SIG-M5 (cell line): ENCODE measurements at regions not wholly inside any gene's neighbourhood (a gene's known extent, or its start where the extent isn't known, plus 50 kb on each side); places are given as distances from the start of the nearest gene placed in this dataset.

Experiments used
- DNase-seq: peaks from one replicate; lab custom pipeline; 2025; lab: John Stamatoyannopoulos, UW

DNA sequence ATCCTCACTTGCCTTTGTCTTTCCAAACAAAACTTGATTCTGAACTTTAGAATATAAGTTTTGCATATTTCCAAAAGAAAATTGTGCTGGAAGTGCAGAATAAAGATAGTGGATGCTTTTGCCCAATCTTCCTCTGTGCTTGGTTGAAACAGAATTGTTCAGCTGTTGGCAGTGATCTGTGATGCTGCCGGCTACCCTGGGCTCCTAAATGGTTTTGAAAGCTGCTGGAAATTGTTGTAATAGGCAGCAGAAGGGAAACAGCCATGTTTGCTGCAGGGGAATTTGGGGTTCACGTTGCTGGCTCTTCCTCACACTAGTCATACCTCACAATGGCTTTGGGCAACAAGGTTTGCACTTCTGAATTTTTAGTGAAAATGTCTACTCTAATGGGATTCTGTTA is 398.0 kb downstream of the RAPGEF2 start:
- DNase-seq: no peak

DNA sequence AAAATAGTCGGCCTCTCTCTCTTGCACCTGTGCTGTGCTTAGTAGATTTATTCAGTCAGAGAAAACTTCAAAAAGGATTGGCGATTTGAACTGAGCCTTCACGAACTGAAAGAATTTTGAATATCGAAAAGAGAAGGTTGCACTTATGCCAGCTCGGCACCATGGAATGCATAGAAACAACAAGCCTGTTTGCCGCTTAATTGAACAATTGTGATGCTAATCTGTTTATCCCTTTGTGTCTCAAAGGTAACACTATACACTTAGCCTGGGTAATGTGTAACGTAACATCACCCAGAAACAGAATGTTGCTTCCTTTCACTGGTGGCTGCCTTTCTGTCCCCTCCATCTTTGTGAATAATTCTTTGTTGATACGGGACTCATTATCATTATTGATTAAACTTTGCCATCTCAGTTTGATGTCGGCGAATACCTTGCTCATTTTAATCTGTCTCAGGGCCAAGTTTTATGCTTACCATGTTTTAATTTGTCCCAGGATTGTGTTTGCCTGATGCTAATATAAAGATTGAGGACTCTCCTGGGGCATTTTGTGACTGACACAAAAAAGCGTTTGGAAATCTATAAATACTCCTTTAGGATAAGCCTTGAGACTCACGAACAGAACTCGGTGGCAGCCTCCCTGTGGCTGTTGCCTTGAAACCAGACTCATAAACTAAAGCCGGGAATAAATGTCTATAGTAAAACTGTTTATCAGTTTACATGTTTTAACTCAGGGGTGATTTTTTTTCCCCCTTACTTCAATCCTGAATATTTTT is 400.5 kb downstream of the RAPGEF2 start:
- no peak for DNase-seq

DNA sequence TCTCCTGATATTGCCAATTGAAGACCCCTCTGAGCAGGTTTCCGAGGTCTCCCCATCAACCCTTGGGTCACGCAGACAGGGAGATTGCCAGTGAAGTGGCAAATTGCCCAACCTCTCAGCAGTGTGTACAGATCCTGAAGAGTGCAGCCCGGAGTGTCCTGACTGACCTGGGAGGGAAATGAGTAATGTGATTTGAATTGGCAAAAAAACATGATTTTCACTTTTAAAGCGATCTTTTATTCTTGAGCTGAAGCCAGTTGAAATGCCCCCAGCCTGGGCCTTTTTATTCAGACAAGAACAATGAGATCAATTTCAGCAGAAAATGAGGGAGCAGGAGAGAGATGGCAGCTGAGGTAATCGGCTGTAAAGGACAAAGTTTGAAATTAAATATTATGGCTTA is 401.8 kb downstream of the RAPGEF2 start:
- no peak for DNase-seq

DNA sequence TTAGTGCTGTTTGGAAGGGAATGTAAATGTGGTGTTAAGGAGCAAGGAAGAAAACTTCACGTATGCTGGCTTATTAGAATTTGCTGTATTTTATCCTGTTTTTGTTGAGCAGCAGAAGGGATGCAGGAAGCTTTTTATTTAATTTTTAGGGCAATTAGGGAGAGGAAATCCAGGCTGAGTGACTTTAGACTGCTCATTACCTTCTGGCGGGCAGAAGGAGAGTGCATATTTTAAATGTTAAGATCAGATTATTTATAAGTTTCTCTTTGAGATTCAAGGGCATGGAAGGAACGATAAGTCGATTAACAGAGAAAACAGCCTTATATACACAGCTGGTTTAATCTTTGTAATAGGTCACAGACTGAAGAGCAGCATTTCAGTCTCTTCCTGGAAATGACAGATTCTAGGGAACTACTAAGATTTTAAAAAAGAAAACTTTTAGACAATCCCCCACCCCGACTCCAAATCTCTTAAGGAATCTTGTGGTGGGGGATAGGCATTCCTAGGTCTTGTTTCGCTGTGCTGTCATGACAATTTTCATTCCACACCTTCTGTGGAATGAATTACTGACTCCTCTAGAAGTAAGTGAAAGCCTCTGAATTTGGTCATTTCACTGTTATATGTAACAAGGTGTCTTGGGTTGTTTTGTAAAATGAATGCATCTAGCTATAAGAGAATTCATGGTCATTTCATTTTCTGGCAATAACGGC is 402.5 kb downstream of the RAPGEF2 start:
- no peak for DNase-seq

DNA sequence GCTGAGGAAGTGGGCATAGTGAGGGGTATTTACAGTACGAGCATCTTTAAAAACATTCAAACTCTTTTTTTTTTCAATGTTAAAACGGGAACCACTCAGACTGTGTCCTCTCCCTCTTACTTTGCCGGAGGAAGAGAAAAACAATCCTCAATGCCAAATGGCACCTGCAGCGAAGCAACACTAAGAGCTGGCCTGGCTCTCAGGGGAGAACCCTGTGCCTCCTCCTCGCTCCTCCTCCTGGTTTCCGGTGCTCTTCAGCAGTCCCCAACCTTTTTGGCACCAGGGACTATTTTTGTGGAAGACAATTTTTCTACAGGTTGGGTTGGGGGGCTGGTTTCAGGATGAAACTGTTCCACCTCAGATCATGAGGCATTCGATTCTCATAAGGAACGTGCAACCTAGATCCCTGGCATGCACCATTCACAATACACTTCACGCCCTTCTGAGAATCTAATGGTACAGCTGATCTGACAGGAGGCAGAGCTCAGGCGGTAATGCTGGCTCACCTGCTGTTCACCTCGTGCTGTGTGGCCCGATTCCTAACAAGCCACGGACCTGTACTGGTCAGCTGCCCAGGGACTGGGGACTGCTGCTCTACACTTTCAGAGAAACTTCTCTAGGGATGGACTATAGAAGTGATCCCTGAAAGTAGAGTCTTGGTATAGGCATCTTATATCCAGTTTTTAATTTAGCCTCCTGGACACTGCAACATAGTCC is 404.1 kb downstream of the RAPGEF2 start:
- no peak for DNase-seq

DNA sequence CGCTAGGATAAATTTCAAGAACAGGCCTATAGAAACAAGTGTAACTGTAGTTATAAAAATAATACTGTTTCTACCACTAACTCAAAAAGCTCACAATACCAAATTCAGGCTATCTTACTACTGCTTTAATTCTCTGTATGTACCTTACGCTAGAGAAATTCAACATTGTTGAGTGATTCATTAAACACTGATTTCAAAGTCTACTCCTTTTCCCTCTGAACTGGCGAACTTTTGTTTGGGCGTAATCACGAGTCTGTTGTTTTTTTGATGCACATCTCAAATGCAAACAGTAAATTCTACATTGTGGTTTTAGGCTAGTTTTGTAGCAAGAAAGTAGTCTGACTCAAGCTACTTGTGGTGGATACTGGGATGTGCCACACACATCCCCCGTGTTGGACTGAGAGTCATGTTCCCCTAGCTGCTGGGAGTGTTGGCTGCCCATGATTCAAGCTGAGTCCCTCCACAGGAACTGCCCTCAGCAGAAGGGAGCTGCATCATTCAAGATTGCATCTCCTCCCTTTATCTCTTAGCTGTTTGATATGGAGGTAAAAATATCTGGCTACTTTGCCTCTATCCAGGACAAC is 406.1 kb downstream of the RAPGEF2 start:
- DNase-seq: no peak

DNA sequence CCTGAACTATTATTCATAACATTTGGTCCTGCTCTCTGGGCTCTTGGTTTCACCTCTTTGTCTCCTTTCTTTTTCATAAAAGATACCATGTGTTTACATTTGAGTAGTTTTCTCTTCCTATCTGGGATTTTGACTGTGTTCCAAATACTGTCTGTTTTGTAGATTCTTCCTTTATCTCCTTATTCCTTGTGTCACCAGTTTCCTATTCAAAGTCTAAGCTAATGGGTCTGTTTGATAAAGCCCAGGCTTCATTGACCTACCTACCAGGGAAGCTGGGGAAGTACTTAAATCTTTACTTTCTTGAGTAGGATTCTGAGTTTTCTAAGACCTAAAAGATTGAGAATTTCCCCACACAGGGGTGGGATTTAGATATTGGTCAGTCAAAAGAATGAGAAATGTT is 409.5 kb downstream of the RAPGEF2 start:
- DNase-seq: no peak

DNA sequence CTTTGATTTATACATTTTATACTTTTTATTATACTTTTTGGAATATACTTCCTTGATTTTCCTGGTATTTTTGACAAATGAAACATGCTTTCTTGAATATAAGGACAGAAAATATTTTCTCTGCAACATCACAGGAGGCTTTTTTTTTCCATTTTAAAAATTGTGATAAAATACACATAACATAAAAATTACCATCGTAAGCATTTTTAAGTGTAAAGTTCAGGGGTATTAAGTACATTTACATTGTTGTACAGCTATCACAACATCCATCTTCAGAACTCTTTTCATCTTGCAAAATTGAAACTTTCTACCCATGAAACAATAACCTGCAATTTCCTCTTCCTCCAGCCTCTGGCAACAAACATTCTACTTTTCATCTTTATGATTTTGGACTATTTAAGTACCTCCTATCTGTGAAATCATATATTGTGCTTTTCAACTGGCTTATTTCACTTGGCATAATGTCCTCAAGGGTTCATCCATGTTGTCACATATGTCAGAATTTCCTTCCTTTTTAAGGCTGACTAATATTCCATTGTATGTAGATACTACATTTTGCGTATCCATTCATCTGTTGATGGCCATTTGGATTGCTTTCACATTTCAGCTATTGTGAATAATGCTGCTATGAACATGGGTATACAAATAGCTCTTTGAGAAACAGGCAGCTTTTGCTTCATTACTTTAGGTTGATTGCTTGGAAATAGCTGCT is 412.6 kb downstream of the RAPGEF2 start:
- DNase-seq: no peak

DNA sequence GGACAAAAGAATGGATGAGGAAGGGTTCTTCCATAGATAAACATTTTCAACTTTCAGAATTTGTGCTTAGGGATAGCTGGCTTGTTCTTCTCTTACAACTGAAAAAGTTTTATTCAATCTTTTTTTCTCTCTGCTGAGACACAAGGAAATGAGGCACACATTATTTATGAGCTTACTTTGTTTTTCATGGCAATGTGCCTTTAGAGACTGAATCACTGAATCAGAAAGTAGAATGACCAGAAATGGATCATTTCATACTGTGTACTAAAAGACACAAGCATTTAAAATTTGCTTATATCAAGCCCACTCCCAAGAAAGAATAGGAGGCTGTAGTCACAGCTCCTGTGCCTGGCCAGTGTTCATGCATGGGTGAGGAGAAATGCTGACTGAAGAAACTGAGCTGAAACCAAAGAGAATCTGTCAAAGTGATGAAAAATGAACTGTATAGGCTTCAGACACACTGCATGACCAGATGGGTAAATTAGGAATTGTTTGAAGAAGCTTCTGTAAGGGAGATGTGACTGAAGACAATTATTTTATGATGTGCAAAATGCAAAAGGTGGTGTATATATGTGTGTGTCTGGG is 413.8 kb downstream of the RAPGEF2 start:
- DNase-seq: no peak

DNA sequence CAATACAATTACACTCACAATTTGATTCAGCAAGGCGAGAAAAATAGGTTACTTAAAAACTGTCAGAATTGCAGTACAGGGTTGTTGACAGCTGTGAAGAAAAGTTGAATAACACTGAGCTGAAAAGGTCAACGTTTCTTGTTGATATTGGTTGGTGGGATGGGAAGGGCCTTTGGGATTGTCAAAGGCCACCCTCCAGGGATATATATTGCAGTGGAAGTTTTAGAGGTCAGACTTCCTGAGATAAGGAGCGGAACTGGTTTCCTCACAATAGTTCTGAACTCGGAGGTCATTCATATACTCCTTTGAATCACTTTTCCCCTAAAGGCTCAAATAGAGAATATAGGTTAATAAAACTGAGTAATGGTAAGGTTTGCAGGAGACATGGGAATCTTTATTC is 417.2 kb downstream of the RAPGEF2 start:
- DNase-seq: no peak

DNA sequence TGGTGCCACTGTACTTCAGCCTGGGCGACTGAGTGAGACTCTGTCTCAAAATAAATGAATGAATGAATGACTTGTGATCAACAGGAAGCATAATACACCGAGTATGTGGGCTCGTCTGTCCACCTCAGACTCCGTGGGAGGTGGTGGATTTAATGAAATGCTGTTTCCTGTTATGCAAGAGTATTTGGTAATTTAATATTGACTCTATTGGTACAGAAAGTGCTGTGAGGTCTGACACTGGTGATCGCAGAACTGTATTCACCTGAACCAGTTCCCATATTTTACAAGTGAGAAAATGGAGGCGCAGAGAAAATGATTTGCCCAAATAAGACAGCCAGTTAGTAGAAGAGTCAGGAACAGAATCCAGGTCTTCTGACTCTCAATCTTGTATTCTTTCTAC is 423.3 kb downstream of the RAPGEF2 start:
- no peak for DNase-seq

DNA sequence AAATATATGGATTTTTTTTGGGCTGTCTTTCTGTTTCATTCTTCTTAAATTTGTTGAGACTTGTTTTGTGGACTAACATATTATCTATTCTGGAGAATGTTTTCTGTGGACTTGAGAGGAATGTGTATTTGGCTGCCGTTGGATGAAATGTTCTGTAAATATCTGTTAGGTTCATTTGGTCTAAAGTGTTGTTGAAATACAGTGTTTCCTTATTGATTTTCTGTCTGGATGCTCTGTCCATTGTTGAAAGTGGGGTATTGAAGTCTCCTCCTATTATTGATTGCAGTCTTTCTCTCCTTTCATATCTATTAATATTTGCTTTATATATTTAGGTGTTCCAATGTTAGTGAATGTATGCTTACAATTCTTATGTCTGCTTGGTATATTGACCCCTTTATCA is 431.8 kb downstream of the RAPGEF2 start:
- DNase-seq: no peak

DNA sequence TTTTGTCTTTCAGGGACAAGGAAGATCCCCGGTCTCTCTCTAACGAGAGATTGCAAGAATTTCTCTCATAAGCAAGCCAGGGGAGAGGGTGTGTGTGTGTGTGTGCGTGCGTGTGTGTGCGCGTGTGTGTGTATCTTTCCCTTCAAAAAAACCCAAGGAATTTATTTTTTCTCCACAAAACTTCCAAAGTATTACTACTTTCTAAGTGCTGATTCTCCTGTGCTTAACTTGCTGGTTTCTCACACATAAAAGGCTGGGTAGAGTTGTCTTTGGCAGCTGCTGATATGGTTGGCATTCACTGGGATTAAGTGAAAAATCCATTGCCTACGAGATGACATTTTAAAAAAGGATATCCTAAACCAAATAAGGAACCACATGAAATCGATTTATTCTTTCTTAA is 435.7 kb downstream of the RAPGEF2 start:
- no peak for DNase-seq

DNA sequence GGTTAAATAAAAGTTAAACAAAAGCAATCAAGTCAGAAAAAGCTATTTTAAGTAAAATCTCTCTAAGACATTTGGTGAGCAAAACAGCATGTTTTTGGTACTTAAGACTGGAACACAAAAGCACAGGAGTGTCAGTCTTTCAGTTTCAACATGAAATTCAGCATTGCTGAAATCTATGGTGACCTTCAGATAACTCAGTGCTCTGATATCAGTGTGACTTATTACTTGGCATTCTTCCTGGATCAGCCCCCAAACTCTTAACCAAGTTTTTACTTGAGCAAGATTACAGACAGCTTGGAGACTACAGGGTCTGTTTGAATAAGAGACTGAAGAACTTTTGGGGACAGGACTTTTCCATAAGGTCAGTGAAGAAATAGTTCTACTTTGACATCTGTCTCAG is 437.2 kb downstream of the RAPGEF2 start:
- no peak for DNase-seq

DNA sequence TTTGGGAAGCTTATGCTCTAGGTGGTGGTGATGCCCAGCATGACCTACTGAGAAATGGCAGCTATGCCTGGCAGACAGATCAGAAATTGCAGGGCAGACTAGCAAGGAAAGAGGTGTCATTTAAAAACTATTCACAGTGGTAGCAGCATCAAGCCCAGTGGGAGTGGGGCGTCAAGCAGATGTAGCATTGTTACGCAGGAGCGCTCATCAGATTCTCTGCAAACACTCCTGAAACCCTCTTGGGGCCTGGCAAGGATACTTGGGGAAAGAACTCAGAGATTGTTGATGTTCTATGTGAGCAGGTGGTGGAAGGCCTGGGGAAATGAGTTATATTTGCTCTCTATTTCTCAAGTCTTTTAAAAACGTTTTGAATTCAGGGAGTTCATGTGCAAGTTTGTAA is 437.6 kb downstream of the RAPGEF2 start:
- DNase-seq: no peak

DNA sequence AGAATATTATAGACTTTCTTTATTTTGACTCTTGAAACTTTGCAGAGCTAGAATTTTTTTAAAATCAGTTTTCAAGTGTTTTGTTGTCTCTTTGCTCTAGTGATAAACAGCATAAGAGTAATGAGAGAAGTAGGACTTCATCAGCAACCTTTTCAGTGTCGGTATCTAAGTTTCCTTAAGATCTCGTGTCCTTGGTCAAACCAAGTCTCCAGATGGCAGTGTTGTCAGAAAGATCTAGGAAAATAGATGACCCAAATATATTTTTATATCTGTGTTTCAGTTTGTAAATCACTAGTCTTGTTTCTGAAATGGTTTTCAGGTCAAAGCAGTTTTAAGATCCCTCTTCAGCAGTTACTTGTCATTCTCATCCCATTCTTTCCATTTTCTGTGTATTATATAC is 438.3 kb downstream of the RAPGEF2 start:
- DNase-seq: no peak

DNA sequence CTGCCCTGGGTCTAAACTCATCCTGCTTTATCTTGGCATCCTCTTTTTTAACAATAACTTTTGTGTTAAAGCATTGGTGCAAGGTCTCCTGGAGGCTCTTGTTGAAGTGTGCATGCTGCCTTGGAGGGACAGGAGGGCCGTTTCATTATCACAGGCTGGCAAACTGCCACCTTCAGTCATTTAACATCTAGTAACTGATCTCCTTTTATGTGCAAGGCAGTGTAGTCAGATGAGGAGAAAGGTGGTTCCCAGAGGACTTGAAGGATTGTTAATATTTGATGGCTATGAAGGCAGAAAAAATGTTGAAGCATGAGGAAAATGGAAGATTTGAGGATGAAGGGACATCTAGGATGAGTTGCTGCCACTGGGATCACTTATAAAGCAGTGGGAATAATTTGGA is 439.4 kb downstream of the RAPGEF2 start:
- DNase-seq: no peak

DNA sequence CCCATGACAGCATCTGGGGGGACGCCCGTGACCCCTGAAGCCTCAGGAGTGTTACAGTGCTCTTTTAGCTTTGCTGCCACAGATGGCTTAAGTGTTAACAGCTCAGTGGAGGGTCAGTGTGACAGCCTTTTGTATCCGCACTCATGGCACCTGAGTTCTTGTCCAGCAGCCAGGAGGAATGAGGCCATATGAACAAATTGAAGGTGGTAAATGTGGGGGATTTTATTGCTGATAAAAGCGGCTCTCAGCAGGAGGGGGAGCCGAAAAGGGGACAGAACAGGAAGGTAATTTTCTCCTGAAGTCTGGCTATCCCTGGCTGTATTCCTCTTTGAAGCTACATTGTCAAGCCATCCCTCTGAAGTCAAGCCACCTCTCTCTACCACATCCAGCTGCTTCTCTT is 441.0 kb downstream of the RAPGEF2 start:
- no peak for DNase-seq

DNA sequence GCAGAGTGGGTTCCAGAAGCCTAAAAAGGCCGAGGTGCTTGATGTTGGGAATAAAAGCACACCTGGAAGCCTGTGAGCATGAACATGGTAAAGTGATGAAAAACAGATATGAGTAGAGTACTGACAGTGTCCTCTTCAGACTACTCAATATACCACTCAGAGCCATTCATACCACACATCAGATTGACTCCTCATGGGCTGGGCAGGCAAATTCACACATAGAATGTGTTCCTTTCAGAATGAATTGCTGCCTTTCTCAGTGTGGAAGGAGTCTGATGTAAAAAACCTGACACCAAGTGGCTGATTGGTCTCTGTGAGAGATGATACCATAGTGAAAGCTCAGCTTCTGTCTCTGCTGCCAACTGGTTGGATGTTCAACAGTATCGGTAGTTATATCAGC is 442.7 kb downstream of the RAPGEF2 start:
- DNase-seq: no peak

DNA sequence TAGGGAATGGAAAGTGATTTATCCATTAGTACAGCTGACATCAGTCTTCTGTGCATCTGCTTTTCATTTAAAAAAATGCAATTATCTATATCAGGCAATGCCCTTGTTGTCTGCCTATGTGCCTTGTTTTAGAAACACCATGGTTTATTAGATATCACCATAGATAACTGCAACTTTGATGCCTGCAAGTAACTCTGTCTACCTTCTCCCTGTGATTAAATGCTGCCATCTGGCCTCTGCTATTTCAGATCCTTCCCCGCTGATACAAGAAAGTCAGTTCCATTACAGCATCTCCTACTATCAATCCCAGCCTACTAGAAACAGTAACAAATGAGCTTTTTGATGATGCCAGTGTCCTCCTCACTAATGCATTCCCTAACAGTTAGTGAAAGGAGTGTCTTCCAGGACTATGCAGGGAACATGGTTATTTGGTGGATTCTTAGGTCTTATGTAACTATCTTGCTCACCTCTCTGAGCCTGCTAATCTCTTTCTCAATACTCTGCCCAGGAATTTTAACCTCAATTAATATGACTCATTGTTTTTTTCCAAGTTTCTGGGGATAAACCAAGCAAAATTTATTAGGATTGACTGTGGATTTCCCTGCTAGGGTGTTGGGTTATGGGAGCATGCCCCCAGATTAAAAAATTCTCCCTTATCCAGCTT is 444.9 kb downstream of the RAPGEF2 start:
- no peak for DNase-seq

DNA sequence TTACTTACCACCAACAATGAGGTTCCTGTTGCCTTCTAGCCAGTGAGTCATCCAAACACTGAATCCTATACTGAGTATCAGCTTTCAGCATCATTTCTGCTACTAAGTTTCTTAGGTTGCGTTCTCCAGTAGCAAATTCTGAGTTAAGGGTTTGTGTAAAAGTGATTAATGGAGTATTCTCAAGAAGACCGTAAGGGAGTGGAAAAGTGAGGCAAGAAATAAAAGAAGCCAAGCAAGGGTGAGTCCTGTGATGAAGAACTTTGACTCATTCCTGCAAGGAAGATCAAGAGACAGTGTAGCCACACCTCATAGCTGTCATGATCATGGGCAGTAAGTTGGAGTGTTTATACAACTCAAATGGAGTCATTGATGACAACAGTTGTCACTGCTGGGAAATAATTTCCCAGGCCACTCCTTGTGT is 446.2 kb downstream of the RAPGEF2 start:
- no peak for DNase-seq
